GM23338 (cell line): ENCODE measurements at regions not wholly inside any gene's neighbourhood (a gene's known extent, or its start where the extent isn't known, plus 50 kb on each side); places are given as distances from the start of the nearest gene placed in this dataset.

Source experiments
- ATAC-seq: fragments of 200-7000 bp; cut with Tn5 transposase; 3 replicates; pipeline ENCODE4 v1.9.1; 2020
- DNase-seq: peaks from one replicate; pipeline ENCODE4 v3.0.0-alpha.2; 2015; ENCODE audit warnings: low spot score
- H2AFZ ChIP-seq: fragments of 200-600 bp; sonication (generic); 2 replicates; pipeline ENCODE4 v1.8.0; 2016; ENCODE audit warnings: antibody characterized with exemption, mild to moderate bottlenecking, moderate library complexity
- H3F3A ChIP-seq: fragments of 200-600 bp; sonication (generic); replicated peaks from 2 replicates; pipeline ENCODE4 v1.8.0; 2017; ENCODE audit warnings: antibody characterized with exemption, mixed run types, low read depth
- H3K27ac ChIP-seq: fragments of 200-600 bp; sonication (generic); 2 replicates; pipeline ENCODE4 v1.6.1; 2016; ENCODE audit warnings: low read depth
- H3K27me3 ChIP-seq: fragments of 200-600 bp; sonication (generic); 2 replicates; pipeline ENCODE4 v1.8.0; 2016; ENCODE audit warnings: mild to moderate bottlenecking, mixed run types, moderate library complexity; ENCODE audit not compliant: insufficient read depth
- H3K36me3 ChIP-seq: fragments of 200-600 bp; sonication (generic); 2 replicates; pipeline ENCODE4 v1.8.0; 2016; ENCODE audit warnings: mild to moderate bottlenecking; ENCODE audit not compliant: insufficient read depth
- H3K4me1 ChIP-seq: fragments of 200-600 bp; sonication (generic); 2 replicates; pipeline ENCODE4 v1.8.0; 2016; ENCODE audit warnings: mild to moderate bottlenecking, moderate library complexity; ENCODE audit not compliant: insufficient read depth
- H3K4me2 ChIP-seq: fragments of 200-600 bp; sonication (generic); 2 replicates; pipeline ENCODE4 v1.7.1; 2017; ENCODE audit warnings: mixed run types
- H3K4me3 ChIP-seq: fragments of 200-600 bp; sonication (generic); 2 replicates; pipeline ENCODE4 v1.6.1; 2016; ENCODE audit warnings: mixed run types
- H3K79me2 ChIP-seq: fragments of 200-600 bp; sonication (generic); replicated peaks from 2 replicates; pipeline ENCODE4 v1.8.0; 2017; ENCODE audit warnings: mild to moderate bottlenecking; ENCODE audit not compliant: insufficient read depth
- H3K9me2 ChIP-seq: fragments of 200-600 bp; sonication (generic); 2 replicates; pipeline ENCODE4 v1.8.0; 2017; ENCODE audit not compliant: insufficient read depth
- H4K20me1 ChIP-seq: fragments of 200-600 bp; sonication (generic); replicated peaks from 2 replicates; pipeline ENCODE4 v1.8.0; 2017; ENCODE audit warnings: mild to moderate bottlenecking; ENCODE audit not compliant: insufficient read depth
- H3K27ac Mint-ChIP-seq: 2 replicates; pipeline ENCODE4 v1.8.0; 2020; ENCODE audit warnings: inconsistent platforms, mild to moderate bottlenecking, moderate library complexity, mixed read lengths
- H3K27me3 Mint-ChIP-seq: 3 replicates; pipeline ENCODE4 v1.8.0; 2022; ENCODE audit warnings: low read depth, mild to moderate bottlenecking, moderate library complexity, mixed read lengths, inconsistent platforms; ENCODE audit not compliant: insufficient read depth, poor library complexity
- H3K36me3 Mint-ChIP-seq: 3 replicates; pipeline ENCODE4 v1.8.0; 2021; ENCODE audit warnings: low read depth, mild to moderate bottlenecking, inconsistent platforms, moderate library complexity, mixed read lengths
- H3K4me1 Mint-ChIP-seq: 3 replicates; pipeline ENCODE4 v1.8.0; 2020; ENCODE audit warnings: mild to moderate bottlenecking, inconsistent platforms, mixed read lengths
- H3K4me3 Mint-ChIP-seq: 3 replicates; pipeline ENCODE4 v1.8.0; 2021; ENCODE audit warnings: moderate library complexity, mild to moderate bottlenecking, inconsistent platforms, mixed read lengths
- H3K9me3 Mint-ChIP-seq: 3 replicates; pipeline ENCODE4 v1.8.0; 2020; ENCODE audit warnings: moderate library complexity, mild to moderate bottlenecking, inconsistent platforms, mixed read lengths
- CREB1 ChIP-seq: fragments of 250-450 bp; sonication (Bioruptor Pico); IDR thresholded peaks from 2 replicates; pipeline ENCODE4 v1.5.0; 2020; ENCODE audit warnings: low read depth, mild to moderate bottlenecking, moderate library complexity
- EZH2 ChIP-seq: fragments of 200-600 bp; sonication (generic); IDR thresholded peaks from one replicate; pipeline ENCODE4 v1.8.0; 2017; ENCODE audit warnings: antibody characterized with exemption, mild to moderate bottlenecking, low read depth; ENCODE audit not compliant: unreplicated experiment
- JUNB ChIP-seq: IDR thresholded peaks from one replicate; pipeline ENCODE4 v1.6.1; 2016; ENCODE audit warnings: antibody characterized with exemption; ENCODE audit not compliant: unreplicated experiment
- STAT1 ChIP-seq: IDR thresholded peaks from one replicate; pipeline ENCODE4 v1.6.1; 2016; ENCODE audit warnings: antibody characterized with exemption; ENCODE audit not compliant: unreplicated experiment
- ZNF114 ChIP-seq: fragments of 250-450 bp; sonication (Bioruptor Pico); IDR thresholded peaks from 2 replicates; pipeline ENCODE4 v1.5.0; 2020; ENCODE audit warnings: mild to moderate bottlenecking, moderate library complexity
- ZNF331 ChIP-seq: fragments of 250-450 bp; sonication (Bioruptor Pico); IDR thresholded peaks from 2 replicates; pipeline ENCODE4 v1.5.0; 2020; ENCODE audit warnings: low read depth, mild to moderate bottlenecking, moderate library complexity
- TF ChIP-seq, protein P1 (sequence below): fragments of 250-450 bp; sonication (Bioruptor Pico); IDR thresholded peaks from 2 replicates; pipeline ENCODE4 v1.5.0; 2020; ENCODE audit warnings: mild to moderate bottlenecking, moderate library complexity
- TF ChIP-seq, protein P2 (sequence below): IDR thresholded peaks from one replicate; pipeline ENCODE4 v1.6.1; 2018; ENCODE audit warnings: antibody characterized with exemption; ENCODE audit not compliant: unreplicated experiment
- TF ChIP-seq, protein P3 (sequence below): IDR thresholded peaks from 2 replicates; pipeline ENCODE4 v1.6.1; 2016; ENCODE audit warnings: antibody characterized with exemption
- TF ChIP-seq, protein P4 (sequence below), 2 experiments: fragments of 200-600 bp in 1 of 2; sonication (generic) in 1 of 2; conservative IDR thresholded peaks; 2 replicates each; pipeline versions ENCODE4 v1.5.1 to v1.6.1; 2016 to 2017; ENCODE audit warnings: antibody characterized with exemption in 2 of 2, low read depth in 2 of 2, mild to moderate bottlenecking in 2 of 2, moderate library complexity in 1 of 2

DNA sequence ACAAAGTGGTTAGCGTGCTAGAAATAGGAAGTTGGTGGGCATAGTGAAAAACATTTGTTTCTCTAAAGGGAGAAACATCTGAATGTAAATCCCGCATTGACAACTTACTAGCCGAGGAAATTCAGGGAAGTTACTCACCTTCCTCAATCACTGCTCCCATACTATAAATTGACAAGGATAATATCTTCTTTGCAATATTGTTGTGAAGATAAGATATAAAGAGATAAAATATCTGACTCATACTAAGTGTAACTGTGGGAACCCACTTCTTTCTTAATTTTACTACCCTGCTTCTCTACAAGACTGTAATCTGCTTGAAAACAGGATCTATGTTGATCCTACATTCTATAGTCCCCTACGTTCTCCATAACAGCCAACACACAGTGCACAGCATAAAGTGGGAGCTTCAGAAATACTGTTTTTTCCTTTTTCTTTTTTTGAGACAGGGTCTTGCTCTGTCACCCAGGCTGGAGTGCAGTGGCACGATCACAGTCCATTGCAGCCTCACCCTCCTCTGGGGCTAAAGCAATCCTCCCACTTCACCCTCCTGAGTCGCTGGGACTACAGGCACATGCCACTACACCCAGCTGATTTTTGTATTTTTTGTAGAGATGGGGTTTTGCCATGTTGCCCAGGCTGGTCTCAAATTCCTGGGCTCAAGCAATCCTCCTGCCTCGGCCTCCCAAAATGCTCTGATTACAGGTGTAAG, 57.4 kb upstream of the C1orf21 start:
- H3K27me3 Mint-ChIP-seq, result no peaks in the 10 kb centered on the region
- no peak overlapping the region for H3K4me3 ChIP-seq
- DNase-seq, result no peak
- H3K79me2 ChIP-seq, result no peaks in the 10 kb centered on the region
- no peak overlapping the region for H3K4me3 Mint-ChIP-seq
- H3K4me1 ChIP-seq, result no peaks in the 10 kb centered on the region
- H3K27ac Mint-ChIP-seq, result no peak overlapping the region; the same call in 1 of the 2 replicates
- peak overlapping the region; percentile 54; the same call in 1 of the 2 replicates for H2AFZ ChIP-seq
- no peak overlapping the region for H3K4me2 ChIP-seq
- H3F3A ChIP-seq, result no peaks in the 10 kb centered on the region
- H3K9me2 ChIP-seq, result no peaks in the 10 kb centered on the region
- no peak for ATAC-seq
- H3K9me3 Mint-ChIP-seq, result no peaks in the 10 kb centered on the region
- H4K20me1 ChIP-seq, result no peaks in the 10 kb centered on the region
- no peaks in the 10 kb centered on the region for H3K4me1 Mint-ChIP-seq
- H3K27ac ChIP-seq, result no peak overlapping the region
- TF ChIP-seq STAT1, result no peak
- TF ChIP-seq, protein P1, sequence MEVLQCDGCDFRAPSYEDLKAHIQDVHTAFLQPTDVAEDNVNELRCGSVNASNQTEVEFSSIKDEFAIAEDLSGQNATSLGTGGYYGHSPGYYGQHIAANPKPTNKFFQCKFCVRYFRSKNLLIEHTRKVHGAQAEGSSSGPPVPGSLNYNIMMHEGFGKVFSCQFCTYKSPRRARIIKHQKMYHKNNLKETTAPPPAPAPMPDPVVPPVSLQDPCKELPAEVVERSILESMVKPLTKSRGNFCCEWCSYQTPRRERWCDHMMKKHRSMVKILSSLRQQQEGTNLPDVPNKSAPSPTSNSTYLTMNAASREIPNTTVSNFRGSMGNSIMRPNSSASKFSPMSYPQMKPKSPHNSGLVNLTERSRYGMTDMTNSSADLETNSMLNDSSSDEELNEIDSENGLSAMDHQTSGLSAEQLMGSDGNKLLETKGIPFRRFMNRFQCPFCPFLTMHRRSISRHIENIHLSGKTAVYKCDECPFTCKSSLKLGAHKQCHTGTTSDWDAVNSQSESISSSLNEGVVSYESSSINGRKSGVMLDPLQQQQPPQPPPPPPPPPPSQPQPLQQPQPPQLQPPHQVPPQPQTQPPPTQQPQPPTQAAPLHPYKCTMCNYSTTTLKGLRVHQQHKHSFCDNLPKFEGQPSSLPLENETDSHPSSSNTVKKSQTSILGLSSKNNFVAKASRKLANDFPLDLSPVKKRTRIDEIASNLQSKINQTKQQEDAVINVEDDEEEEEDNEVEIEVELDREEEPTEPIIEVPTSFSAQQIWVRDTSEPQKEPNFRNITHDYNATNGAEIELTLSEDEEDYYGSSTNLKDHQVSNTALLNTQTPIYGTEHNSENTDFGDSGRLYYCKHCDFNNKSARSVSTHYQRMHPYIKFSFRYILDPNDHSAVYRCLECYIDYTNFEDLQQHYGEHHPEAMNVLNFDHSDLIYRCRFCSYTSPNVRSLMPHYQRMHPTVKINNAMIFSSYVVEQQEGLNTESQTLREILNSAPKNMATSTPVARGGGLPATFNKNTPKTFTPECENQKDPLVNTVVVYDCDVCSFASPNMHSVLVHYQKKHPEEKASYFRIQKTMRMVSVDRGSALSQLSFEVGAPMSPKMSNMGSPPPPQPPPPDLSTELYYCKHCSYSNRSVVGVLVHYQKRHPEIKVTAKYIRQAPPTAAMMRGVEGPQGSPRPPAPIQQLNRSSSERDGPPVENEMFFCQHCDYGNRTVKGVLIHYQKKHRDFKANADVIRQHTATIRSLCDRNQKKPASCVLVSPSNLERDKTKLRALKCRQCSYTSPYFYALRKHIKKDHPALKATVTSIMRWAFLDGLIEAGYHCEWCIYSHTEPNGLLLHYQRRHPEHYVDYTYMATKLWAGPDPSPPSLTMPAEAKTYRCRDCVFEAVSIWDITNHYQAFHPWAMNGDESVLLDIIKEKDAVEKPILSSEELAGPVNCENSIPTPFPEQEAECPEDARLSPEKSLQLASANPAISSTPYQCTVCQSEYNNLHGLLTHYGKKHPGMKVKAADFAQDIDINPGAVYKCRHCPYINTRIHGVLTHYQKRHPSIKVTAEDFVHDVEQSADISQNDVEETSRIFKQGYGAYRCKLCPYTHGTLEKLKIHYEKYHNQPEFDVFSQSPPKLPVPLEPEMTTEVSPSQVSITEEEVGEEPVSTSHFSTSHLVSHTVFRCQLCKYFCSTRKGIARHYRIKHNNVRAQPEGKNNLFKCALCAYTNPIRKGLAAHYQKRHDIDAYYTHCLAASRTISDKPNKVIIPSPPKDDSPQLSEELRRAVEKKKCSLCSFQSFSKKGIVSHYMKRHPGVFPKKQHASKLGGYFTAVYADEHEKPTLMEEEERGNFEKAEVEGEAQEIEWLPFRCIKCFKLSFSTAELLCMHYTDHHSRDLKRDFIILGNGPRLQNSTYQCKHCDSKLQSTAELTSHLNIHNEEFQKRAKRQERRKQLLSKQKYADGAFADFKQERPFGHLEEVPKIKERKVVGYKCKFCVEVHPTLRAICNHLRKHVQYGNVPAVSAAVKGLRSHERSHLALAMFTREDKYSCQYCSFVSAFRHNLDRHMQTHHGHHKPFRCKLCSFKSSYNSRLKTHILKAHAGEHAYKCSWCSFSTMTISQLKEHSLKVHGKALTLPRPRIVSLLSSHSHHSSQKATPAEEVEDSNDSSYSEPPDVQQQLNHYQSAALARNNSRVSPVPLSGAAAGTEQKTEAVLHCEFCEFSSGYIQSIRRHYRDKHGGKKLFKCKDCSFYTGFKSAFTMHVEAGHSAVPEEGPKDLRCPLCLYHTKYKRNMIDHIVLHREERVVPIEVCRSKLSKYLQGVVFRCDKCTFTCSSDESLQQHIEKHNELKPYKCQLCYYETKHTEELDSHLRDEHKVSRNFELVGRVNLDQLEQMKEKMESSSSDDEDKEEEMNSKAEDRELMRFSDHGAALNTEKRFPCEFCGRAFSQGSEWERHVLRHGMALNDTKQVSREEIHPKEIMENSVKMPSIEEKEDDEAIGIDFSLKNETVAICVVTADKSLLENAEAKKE (CRISPR knock-in tag), result no peak
- no peak for TF ChIP-seq ZNF331
- TF ChIP-seq, protein P2, sequence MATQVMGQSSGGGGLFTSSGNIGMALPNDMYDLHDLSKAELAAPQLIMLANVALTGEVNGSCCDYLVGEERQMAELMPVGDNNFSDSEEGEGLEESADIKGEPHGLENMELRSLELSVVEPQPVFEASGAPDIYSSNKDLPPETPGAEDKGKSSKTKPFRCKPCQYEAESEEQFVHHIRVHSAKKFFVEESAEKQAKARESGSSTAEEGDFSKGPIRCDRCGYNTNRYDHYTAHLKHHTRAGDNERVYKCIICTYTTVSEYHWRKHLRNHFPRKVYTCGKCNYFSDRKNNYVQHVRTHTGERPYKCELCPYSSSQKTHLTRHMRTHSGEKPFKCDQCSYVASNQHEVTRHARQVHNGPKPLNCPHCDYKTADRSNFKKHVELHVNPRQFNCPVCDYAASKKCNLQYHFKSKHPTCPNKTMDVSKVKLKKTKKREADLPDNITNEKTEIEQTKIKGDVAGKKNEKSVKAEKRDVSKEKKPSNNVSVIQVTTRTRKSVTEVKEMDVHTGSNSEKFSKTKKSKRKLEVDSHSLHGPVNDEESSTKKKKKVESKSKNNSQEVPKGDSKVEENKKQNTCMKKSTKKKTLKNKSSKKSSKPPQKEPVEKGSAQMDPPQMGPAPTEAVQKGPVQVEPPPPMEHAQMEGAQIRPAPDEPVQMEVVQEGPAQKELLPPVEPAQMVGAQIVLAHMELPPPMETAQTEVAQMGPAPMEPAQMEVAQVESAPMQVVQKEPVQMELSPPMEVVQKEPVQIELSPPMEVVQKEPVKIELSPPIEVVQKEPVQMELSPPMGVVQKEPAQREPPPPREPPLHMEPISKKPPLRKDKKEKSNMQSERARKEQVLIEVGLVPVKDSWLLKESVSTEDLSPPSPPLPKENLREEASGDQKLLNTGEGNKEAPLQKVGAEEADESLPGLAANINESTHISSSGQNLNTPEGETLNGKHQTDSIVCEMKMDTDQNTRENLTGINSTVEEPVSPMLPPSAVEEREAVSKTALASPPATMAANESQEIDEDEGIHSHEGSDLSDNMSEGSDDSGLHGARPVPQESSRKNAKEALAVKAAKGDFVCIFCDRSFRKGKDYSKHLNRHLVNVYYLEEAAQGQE, result no peak
- no peak for TF ChIP-seq EZH2
- TF ChIP-seq ZNF114 (CRISPR knock-in tag), result no peak
- no peak for TF ChIP-seq JUNB
- TF ChIP-seq, protein P3, sequence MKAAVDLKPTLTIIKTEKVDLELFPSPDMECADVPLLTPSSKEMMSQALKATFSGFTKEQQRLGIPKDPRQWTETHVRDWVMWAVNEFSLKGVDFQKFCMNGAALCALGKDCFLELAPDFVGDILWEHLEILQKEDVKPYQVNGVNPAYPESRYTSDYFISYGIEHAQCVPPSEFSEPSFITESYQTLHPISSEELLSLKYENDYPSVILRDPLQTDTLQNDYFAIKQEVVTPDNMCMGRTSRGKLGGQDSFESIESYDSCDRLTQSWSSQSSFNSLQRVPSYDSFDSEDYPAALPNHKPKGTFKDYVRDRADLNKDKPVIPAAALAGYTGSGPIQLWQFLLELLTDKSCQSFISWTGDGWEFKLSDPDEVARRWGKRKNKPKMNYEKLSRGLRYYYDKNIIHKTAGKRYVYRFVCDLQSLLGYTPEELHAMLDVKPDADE, result no peak
- TF ChIP-seq, protein P4, sequence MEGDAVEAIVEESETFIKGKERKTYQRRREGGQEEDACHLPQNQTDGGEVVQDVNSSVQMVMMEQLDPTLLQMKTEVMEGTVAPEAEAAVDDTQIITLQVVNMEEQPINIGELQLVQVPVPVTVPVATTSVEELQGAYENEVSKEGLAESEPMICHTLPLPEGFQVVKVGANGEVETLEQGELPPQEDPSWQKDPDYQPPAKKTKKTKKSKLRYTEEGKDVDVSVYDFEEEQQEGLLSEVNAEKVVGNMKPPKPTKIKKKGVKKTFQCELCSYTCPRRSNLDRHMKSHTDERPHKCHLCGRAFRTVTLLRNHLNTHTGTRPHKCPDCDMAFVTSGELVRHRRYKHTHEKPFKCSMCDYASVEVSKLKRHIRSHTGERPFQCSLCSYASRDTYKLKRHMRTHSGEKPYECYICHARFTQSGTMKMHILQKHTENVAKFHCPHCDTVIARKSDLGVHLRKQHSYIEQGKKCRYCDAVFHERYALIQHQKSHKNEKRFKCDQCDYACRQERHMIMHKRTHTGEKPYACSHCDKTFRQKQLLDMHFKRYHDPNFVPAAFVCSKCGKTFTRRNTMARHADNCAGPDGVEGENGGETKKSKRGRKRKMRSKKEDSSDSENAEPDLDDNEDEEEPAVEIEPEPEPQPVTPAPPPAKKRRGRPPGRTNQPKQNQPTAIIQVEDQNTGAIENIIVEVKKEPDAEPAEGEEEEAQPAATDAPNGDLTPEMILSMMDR (conservative IDR thresholded peaks at IDR 0.05; ENCODE audit: low read depth in 2 of 2), result no peak
- no peak for TF ChIP-seq CREB1 (CRISPR knock-in tag)
- H3K27me3 ChIP-seq, result no peaks in the 10 kb centered on the region
- H3K36me3 ChIP-seq, result no peaks in the 10 kb centered on the region
- no peaks in the 10 kb centered on the region for H3K36me3 Mint-ChIP-seq
